HG03135 (cell line): ENCODE measurements at regions not wholly inside any gene's neighbourhood (a gene's known extent, or its start where the extent isn't known, plus 50 kb on each side); places are given as distances from the start of the nearest gene placed in this dataset.

Experiments used
- ATAC-seq: cut with Tn5 transposase; IDR thresholded peaks from one replicate; pipeline ENCODE4 v1.9.1; 2021; ENCODE audit warnings: mild to moderate bottlenecking, moderate library complexity; ENCODE audit not compliant: unreplicated experiment

GRCh38 chr14:21725250-21725649, 51.6 kb upstream of the OR4E1 start:
- no peak for ATAC-seq

DNA sequence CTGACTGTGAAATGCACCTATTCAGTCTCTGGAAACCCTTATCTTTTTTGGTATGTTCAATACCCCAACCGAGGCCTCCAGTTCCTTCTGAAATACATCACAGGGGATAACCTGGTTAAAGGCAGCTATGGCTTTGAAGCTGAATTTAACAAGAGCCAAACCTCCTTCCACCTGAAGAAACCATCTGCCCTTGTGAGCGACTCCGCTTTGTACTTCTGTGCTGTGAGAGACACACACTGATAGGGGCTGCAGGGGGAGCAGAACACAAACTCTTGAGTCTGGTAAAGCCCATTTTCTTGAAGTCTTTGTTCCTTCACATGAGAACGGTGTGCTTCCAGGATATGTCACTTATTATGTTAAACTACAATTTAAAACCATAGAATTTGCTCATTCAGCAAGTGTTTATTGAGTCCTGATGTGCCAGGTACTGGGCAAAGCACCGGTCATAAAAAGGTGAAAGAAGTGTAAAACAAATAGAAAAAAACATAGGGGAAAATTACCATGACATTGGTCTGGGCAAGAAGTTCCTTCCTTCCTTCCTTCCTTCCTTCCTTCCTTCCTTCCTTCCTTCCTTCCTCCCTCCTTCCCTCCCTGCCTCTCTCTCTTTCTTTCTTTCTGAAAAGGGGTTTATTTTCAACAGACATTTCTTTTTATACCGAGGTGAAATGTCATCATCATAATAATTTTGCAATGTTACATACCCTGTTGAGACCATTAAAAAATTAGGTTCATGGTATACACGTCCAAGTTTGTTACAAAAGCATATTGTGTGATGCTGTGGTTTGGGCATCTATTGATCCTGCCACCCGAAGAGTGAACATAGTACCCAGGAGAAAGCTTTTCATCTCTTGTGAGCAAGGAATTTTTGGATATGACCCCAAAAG, 50.7 kb upstream of the OR4E1 start:
- no peak for ATAC-seq

GRCh38 chr14:21723431-21724045, 49.9 kb upstream of the OR4E1 start:
- no peak for ATAC-seq
